DOHH2 (cell line): ENCODE measurements at regions not wholly inside any gene's neighbourhood (a gene's known extent, or its start where the extent isn't known, plus 50 kb on each side); places are given as distances from the start of the nearest gene placed in this dataset.

Experiments
- EZH2phosphoT487 ChIP-seq: fragments of 200-600 bp; sonication (generic); IDR thresholded peaks from 2 replicates; pipeline ENCODE4 v1.6.1; 2017; ENCODE audit warnings: borderline replicate concordance, mild to moderate bottlenecking, antibody characterized with exemption, low read length, moderate library complexity, mixed read lengths
- TF ChIP-seq, protein P1 (sequence below): fragments of 200-600 bp; sonication (generic); IDR thresholded peaks from one replicate; pipeline ENCODE4 v1.5.1; 2014; ENCODE audit warnings: antibody characterized with exemption, mild to moderate bottlenecking, low read depth, low read length; ENCODE audit not compliant: poor library complexity, severe bottlenecking

DNA sequence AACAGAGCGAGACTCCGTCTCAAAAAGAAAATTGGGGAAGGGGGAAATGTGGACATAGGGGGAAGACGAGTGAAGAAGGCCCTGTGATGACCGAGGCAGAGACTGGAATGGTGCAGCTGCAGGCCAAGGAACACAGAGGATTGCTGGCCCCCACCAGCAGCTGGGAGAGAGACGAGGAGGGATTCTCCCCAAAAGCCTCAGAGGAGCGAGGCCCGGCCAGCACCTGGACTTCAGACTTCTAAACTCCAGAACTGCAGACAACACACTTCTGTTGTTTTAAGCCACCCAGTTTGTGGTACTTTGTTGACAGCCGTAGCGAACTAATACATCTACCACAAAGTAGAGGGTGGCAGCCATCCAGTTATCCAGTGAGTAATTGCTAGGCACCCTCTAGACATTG, 124.6 kb downstream of the ATPSCKMT start:
- TF ChIP-seq, protein P1, sequence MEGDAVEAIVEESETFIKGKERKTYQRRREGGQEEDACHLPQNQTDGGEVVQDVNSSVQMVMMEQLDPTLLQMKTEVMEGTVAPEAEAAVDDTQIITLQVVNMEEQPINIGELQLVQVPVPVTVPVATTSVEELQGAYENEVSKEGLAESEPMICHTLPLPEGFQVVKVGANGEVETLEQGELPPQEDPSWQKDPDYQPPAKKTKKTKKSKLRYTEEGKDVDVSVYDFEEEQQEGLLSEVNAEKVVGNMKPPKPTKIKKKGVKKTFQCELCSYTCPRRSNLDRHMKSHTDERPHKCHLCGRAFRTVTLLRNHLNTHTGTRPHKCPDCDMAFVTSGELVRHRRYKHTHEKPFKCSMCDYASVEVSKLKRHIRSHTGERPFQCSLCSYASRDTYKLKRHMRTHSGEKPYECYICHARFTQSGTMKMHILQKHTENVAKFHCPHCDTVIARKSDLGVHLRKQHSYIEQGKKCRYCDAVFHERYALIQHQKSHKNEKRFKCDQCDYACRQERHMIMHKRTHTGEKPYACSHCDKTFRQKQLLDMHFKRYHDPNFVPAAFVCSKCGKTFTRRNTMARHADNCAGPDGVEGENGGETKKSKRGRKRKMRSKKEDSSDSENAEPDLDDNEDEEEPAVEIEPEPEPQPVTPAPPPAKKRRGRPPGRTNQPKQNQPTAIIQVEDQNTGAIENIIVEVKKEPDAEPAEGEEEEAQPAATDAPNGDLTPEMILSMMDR, result no peak
- no peak for TF ChIP-seq EZH2phosphoT487
